Breast epithelium (tissue), 3 donors: ENCODE measurements at regions not wholly inside any gene's neighbourhood (a gene's known extent, or its start where the extent isn't known, plus 50 kb on each side); places are given as distances from the start of the nearest gene placed in this dataset.

Experiments used
- CTCF ChIP-seq, 3 donors: fragments of 450-650 bp; IDR thresholded peaks; one replicate each; pipeline ENCODE4 v1.5.1; 2016 to 2017; ENCODE audit warnings: antibody characterized with exemption in 3 of 3, mild to moderate bottlenecking in 3 of 3, moderate library complexity in 3 of 3
- POLR2A ChIP-seq: fragments of 450-650 bp; IDR thresholded peaks from one replicate; pipeline ENCODE4 v1.6.1; 2016; ENCODE audit warnings: antibody characterized with exemption, mild to moderate bottlenecking, moderate library complexity
- POLR2AphosphoS5 ChIP-seq, 3 donors: sonication (generic); formaldehyde crosslinking; IDR thresholded peaks; one replicate each; pipeline ENCODE4 v1.6.1; 2017; ENCODE audit warnings: antibody characterized with exemption in 3 of 3

GRCh38 chr6:144936764-144937163 is 651.6 kb downstream of the UTRN start:
- TF ChIP-seq CTCF (IDR thresholded peaks at IDR 0.05) (no peak), POLR2AphosphoS5 (IDR thresholded peaks at IDR 0.05) (no peak), POLR2A (no peak)
